ENCODE measurements at regions not wholly inside any gene's neighbourhood (a gene's known extent, or its start where the extent isn't known, plus 50 kb on each side); places are given as distances from the start of the nearest gene placed in this dataset. TPM values are rescaled to one million over a fixed set of nuclear protein-coding genes. Genes with fewer than 3 reads are reported as not detected.

DNA sequence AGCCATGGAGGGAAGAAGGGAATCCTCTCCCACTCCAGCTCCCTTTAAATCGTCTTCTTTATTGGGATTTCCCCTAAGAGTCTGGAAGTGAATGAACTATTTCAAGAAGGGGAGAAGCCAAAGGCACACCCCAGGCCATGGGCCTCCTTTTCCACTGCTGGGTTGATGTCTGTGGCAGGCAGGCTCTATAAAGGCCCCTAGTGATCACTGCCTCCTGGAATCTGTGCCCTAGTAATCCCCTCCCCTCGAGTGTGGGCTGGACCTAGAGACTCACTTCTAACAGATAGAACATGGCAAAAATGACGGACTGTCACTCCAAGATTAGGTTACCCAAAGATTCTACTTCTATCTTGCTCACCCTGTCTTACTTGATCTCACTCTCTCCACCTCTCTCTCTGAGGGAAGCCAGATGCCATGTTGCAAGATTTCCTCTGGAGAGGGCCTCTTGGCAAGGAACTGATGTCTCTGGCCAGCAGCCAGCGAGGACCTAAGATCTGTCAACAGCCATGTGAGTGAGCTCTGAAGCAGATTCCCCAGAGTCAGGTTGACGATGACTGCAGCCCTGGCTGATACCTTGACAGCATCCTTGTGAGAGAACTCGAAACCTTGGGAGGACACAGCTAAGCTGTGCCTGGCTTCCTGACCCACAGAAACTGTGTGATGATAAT, 444.8 kb downstream of the SOX6 start:
- peak; percentile 79 to 80 for DNase-seq
- intact Hi-C loops (cut with DNase I): no loop called here
- H3K27me3 ChIP-seq: no peaks in the 10 kb centered on the region
- H3K4me1 ChIP-seq: no peaks in the 10 kb centered on the region
- H3K4me3 ChIP-seq (replicated peaks in 1 of 3): no peak overlapping the region
- no peak overlapping the region for H3K27ac ChIP-seq
- WGBS, 2 donors: 43 to 45% methylated on average over 6 of the region's 6 CpGs
- no peak for TF ChIP-seq POLR2A (IDR thresholded peaks at IDR 0.05)
- TF ChIP-seq, protein P1, sequence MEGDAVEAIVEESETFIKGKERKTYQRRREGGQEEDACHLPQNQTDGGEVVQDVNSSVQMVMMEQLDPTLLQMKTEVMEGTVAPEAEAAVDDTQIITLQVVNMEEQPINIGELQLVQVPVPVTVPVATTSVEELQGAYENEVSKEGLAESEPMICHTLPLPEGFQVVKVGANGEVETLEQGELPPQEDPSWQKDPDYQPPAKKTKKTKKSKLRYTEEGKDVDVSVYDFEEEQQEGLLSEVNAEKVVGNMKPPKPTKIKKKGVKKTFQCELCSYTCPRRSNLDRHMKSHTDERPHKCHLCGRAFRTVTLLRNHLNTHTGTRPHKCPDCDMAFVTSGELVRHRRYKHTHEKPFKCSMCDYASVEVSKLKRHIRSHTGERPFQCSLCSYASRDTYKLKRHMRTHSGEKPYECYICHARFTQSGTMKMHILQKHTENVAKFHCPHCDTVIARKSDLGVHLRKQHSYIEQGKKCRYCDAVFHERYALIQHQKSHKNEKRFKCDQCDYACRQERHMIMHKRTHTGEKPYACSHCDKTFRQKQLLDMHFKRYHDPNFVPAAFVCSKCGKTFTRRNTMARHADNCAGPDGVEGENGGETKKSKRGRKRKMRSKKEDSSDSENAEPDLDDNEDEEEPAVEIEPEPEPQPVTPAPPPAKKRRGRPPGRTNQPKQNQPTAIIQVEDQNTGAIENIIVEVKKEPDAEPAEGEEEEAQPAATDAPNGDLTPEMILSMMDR (IDR thresholded peaks at IDR 0.05): no peak
- H3K36me3 ChIP-seq: no peaks in the 10 kb centered on the region
- no peaks in the 10 kb centered on the region for H3K9me3 ChIP-seq

DNA sequence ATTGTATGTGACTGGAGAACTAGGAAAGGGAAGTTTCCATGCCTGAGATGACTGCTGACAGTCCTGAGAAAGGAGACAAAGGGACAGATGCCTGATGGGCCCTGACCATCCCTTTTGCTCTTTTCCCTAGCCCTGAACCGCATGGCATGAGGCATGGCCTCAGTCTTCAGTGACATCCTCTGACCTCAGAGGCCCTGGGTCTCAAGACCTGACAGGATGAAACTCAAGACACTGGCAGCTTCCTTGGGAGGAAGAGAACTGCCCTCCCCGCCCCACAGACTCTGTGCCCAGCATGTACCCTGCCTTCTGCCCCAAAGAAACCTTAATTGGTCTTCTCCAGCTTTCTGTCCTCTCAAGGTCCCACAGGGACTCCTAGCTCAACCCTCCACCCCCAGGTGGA, 444.1 kb downstream of the SOX6 start:
- H3K36me3 ChIP-seq: no peaks in the 10 kb centered on the region
- no peak for DNase-seq
- H3K27me3 ChIP-seq: no peaks in the 10 kb centered on the region
- no peaks in the 10 kb centered on the region for H3K9me3 ChIP-seq
- TF ChIP-seq, protein P1 (IDR thresholded peaks at IDR 0.05): no peak
- no peak for TF ChIP-seq POLR2A (IDR thresholded peaks at IDR 0.05)
- intact Hi-C loops (cut with DNase I): no loop called here
- no peaks in the 10 kb centered on the region for H3K4me1 ChIP-seq
- no peak overlapping the region for H3K27ac ChIP-seq
- WGBS, 2 donors: 89 to 100% methylated on average over 1 to 2 of the region's 2 CpGs
- no peak overlapping the region for H3K4me3 ChIP-seq (replicated peaks in 1 of 3)

DNA sequence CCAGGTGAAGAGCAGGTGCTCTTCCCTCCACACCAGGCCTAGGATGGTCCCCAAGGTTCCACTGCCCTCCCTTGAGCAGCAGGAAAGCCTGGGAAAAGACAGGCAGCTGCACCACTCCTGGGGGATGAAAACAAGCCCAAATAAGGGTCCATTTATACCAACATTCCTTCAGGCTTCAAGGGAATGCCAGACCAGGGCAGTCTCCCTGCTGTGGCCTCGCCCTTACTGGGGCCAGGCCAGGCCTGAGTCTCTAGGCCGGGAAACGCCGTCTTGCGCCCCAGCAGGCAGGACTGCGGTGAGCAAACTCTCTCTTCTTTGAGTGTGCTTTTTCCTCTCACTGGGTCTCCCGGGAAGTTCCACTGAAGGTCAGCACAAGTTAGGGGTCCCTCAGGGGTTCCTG, 443.5 kb downstream of the SOX6 start:
- no peak overlapping the region for H3K27ac ChIP-seq
- intact Hi-C loops (cut with DNase I): no loop called here
- no peak overlapping the region for H3K4me3 ChIP-seq (replicated peaks in 1 of 3)
- no peaks in the 10 kb centered on the region for H3K36me3 ChIP-seq
- H3K9me3 ChIP-seq: no peaks in the 10 kb centered on the region
- no peaks in the 10 kb centered on the region for H3K27me3 ChIP-seq
- no peaks in the 10 kb centered on the region for H3K4me1 ChIP-seq
- WGBS, 2 donors: 84 to 87% methylated on average over 7 of the region's 7 CpGs
- TF ChIP-seq, protein P1 (IDR thresholded peaks at IDR 0.05): no peak
- no peak for DNase-seq

DNA sequence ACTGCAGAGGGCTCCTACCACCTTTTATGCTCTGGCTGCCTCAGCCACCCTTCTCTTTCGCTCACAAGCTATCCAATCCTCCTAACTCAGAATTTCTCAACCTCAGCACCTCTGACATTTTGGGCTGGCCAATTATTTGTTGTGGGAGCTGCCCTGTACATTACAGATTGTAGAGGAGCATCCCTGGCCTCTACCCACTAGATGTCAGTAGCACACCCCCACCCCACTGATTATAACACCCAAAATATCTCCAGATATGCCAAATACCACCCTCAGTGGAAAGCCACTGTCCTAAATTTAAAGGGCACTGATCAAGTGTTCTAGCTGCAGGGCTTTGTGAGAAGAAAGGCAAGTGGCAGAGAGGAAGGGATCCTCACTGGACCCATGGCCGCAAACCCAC, 443.1 kb downstream of the SOX6 start:
- DNase-seq: no peak
- TF ChIP-seq POLR2A (IDR thresholded peaks at IDR 0.05): no peak
- TF ChIP-seq, protein P1 (IDR thresholded peaks at IDR 0.05): no peak
- no peaks in the 10 kb centered on the region for H3K36me3 ChIP-seq
- H3K27ac ChIP-seq: no peak overlapping the region
- 94 to 98% methylated on average over 2 of the region's 2 CpGs for WGBS, 2 donors
- intact Hi-C loops (cut with DNase I): no loop called here
- H3K4me3 ChIP-seq (replicated peaks in 1 of 3): no peak overlapping the region
- no peaks in the 10 kb centered on the region for H3K9me3 ChIP-seq
- H3K4me1 ChIP-seq: no peaks in the 10 kb centered on the region
- no peaks in the 10 kb centered on the region for H3K27me3 ChIP-seq

Small RNA genes lying in the stretch of these regions (small RNA-seq; reads per million reads assigned to genes)
- gene RF00324: not detected
